ENCODE measurements at regions not wholly inside any gene's neighbourhood (a gene's known extent, or its start where the extent isn't known, plus 50 kb on each side); places are given as distances from the start of the nearest gene placed in this dataset.

- Histone ChIP-seq H3K4me3 (ENCODE audit: low read depth, low read length) (no peak overlapping the region), H3K4me1 (peaks cover 8% of the 10 kb centered on the region), H3K36me3 (ENCODE audit: control insufficient read depth, insufficient read depth, low read length) (no peaks in the 10 kb centered on the region), H3K27me3 (replicated peaks; ENCODE audit: control insufficient read depth, insufficient read depth, low read length) (no peaks in the 10 kb centered on the region), H3K9me3 (no peaks in the 10 kb centered on the region)
- Mint-ChIP-seq H3K27me3 (ENCODE audit: insufficient read depth, unreplicated experiment) (no peaks in the 10 kb centered on the region), H3K9me3 (ENCODE audit: unreplicated experiment) (peaks cover 8% of the 10 kb centered on the region), H3K36me3 (ENCODE audit: insufficient read depth, unreplicated experiment) (no peaks in the 10 kb centered on the region), H3K4me3 (ENCODE audit: unreplicated experiment) (no peak overlapping the region), H3K27ac (ENCODE audit: unreplicated experiment) (no peak overlapping the region), H3K4me1 (ENCODE audit: low read depth, unreplicated experiment) (peaks cover 11% of the 10 kb centered on the region)
- ChIA-PET CTCF (interaction anchor here (1.0 kb wide), 1 partner anchor 17 kb away, joined by 3 read pairs; no protein-coding TSS in a partner anchor), POLR2A (no interaction called here)
- TF ChIP-seq CTCF (IDR thresholded peaks at IDR 0.05; ENCODE audit: insufficient read depth in 1 of 2, low read depth in 1 of 2, low read length in 1 of 2, severe bottlenecking in 1 of 2, unreplicated experiment in 1 of 2) = no peak
- intact Hi-C loops (cut with micrococcal nuclease; ENCODE audit: unreplicated experiment) = no loop called here
- no peak for DNase-seq
- no TSS peak for BruUV-seq (replicated peaks)
These were observed 51.9 kb upstream of the SPDL1 start for GRCh38 chr5:169531631-169532030.

- Mint-ChIP-seq H3K4me1 (ENCODE audit: low read depth, unreplicated experiment) (peaks cover 11% of the 10 kb centered on the region), H3K9me3 (ENCODE audit: unreplicated experiment) (peaks cover 10% of the 10 kb centered on the region), H3K4me3 (ENCODE audit: unreplicated experiment) (no peak overlapping the region), H3K36me3 (ENCODE audit: insufficient read depth, unreplicated experiment) (no peaks in the 10 kb centered on the region), H3K27me3 (ENCODE audit: insufficient read depth, unreplicated experiment) (no peaks in the 10 kb centered on the region), H3K27ac (ENCODE audit: unreplicated experiment) (peak overlapping the region; percentile 22)
- no TSS peak for BruUV-seq (replicated peaks)
- POLR2A ChIA-PET = no interaction called here
- Histone ChIP-seq H3K36me3 (ENCODE audit: control insufficient read depth, insufficient read depth, low read length) (no peaks in the 10 kb centered on the region), H3K4me1 (peaks cover 15% of the 10 kb centered on the region), H3K27me3 (replicated peaks; ENCODE audit: control insufficient read depth, insufficient read depth, low read length) (no peaks in the 10 kb centered on the region), H3K4me3 (ENCODE audit: low read depth, low read length) (no peak overlapping the region), H3K9me3 (no peaks in the 10 kb centered on the region)
- TF ChIP-seq CTCF (IDR thresholded peaks at IDR 0.05; ENCODE audit: insufficient read depth in 1 of 2, low read depth in 1 of 2, low read length in 1 of 2, severe bottlenecking in 1 of 2, unreplicated experiment in 1 of 2) = no peak
- intact Hi-C loops (cut with micrococcal nuclease; ENCODE audit: unreplicated experiment) = loop anchor here (5.0 kb wide), 1 partner anchor 86 kb away; no protein-coding TSS in a partner anchor
- CTCF ChIA-PET = no interaction called here
- DNase-seq = no peak
These were observed 55.7 kb upstream of the SPDL1 start for GRCh38 chr5:169527863-169528262.

- Mint-ChIP-seq H3K4me3 (ENCODE audit: unreplicated experiment) (no peak overlapping the region), H3K9me3 (ENCODE audit: unreplicated experiment) (peaks cover 10% of the 10 kb centered on the region), H3K4me1 (ENCODE audit: low read depth, unreplicated experiment) (peaks cover 11% of the 10 kb centered on the region), H3K27me3 (ENCODE audit: insufficient read depth, unreplicated experiment) (no peaks in the 10 kb centered on the region), H3K27ac (ENCODE audit: unreplicated experiment) (no peak overlapping the region), H3K36me3 (ENCODE audit: insufficient read depth, unreplicated experiment) (no peaks in the 10 kb centered on the region)
- CTCF ChIA-PET = no interaction called here
- Histone ChIP-seq H3K27me3 (replicated peaks; ENCODE audit: control insufficient read depth, insufficient read depth, low read length) (no peaks in the 10 kb centered on the region), H3K4me1 (peaks cover 15% of the 10 kb centered on the region), H3K4me3 (ENCODE audit: low read depth, low read length) (no peak overlapping the region), H3K9me3 (no peaks in the 10 kb centered on the region), H3K36me3 (ENCODE audit: control insufficient read depth, insufficient read depth, low read length) (no peaks in the 10 kb centered on the region)
- intact Hi-C loops (cut with micrococcal nuclease; ENCODE audit: unreplicated experiment) = loop anchor here (5.0 kb wide), 1 partner anchor 85 kb away; no protein-coding TSS in a partner anchor
- TF ChIP-seq CTCF (IDR thresholded peaks at IDR 0.05; ENCODE audit: insufficient read depth in 1 of 2, low read depth in 1 of 2, low read length in 1 of 2, severe bottlenecking in 1 of 2, unreplicated experiment in 1 of 2) = no peak
- no peak for DNase-seq
- no TSS peak for BruUV-seq (replicated peaks)
- POLR2A ChIA-PET = no interaction called here
These were observed 56.5 kb upstream of the SPDL1 start for GRCh38 chr5:169527066-169527465.

Measured in Caco-2 (cell line).